DND-41 (cell line): ENCODE measurements at regions not wholly inside any gene's neighbourhood (a gene's known extent, or its start where the extent isn't known, plus 50 kb on each side); places are given as distances from the start of the nearest gene placed in this dataset.

Experiments
- ATAC-seq: fragments of 200-7000 bp; cut with Tn5 transposase; 3 replicates; pipeline ENCODE4 v1.9.1; 2021; ENCODE audit warnings: low read depth; ENCODE audit not compliant: insufficient read depth
- DNase-seq: peaks from one replicate; pipeline ENCODE4 v3.0.0-alpha.2; 2020
- H2AFZ ChIP-seq: 2 replicates; pipeline ENCODE4 v1.6.0; 2012; ENCODE audit warnings: low read depth, low read length
- H3K27ac ChIP-seq: 2 replicates; pipeline ENCODE4 v1.5.1; 2012; ENCODE audit warnings: low read length, inconsistent platforms
- H3K27me3 ChIP-seq: fragments of 200-600 bp; sonication (generic); 2 replicates; pipeline ENCODE4 v1.6.0; 2012; ENCODE audit warnings: low read length, mild to moderate bottlenecking, inconsistent platforms; ENCODE audit not compliant: insufficient read depth, poor library complexity
- H3K36me3 ChIP-seq: 2 replicates; pipeline ENCODE4 v1.5.1; 2012; ENCODE audit warnings: low read length, inconsistent platforms; ENCODE audit not compliant: insufficient read depth
- H3K4me1 ChIP-seq: 2 replicates; pipeline ENCODE4 v1.5.1; 2012; ENCODE audit warnings: mild to moderate bottlenecking, low read length; ENCODE audit not compliant: insufficient read depth
- H3K4me2 ChIP-seq: 2 replicates; pipeline ENCODE4 v1.6.0; 2012; ENCODE audit warnings: mild to moderate bottlenecking, moderate library complexity, low read length, inconsistent platforms; ENCODE audit not compliant: insufficient read depth
- H3K4me3 ChIP-seq, 2 experiments: fragments of 200-600 bp in 1 of 2; shearing (Covaris generic) in 1 of 2; 2 replicates each; pipeline ENCODE4 v1.5.1; 2012 to 2016; ENCODE audit warnings: inconsistent platforms in 2 of 2, low read length in 2 of 2, mild to moderate bottlenecking in 2 of 2, low read depth in 1 of 2, moderate library complexity in 1 of 2
- H3K79me2 ChIP-seq: 2 replicates; pipeline ENCODE4 v1.6.0; 2012; ENCODE audit warnings: low read length, inconsistent platforms; ENCODE audit not compliant: insufficient read depth
- H3K9ac ChIP-seq: 2 replicates; pipeline ENCODE4 v1.6.0; 2012; ENCODE audit warnings: low read depth, mild to moderate bottlenecking, inconsistent platforms, low read length, moderate library complexity
- H3K9me3 ChIP-seq: 2 replicates; pipeline ENCODE4 v1.5.1; 2012; ENCODE audit warnings: low read length, moderate library complexity, mild to moderate bottlenecking, inconsistent platforms; ENCODE audit not compliant: insufficient read depth, severe bottlenecking
- H4K20me1 ChIP-seq: 2 replicates; pipeline ENCODE4 v1.6.0; 2012; ENCODE audit warnings: low read length; ENCODE audit not compliant: insufficient read depth
- CTCF ChIP-seq: IDR thresholded peaks from 2 replicates; pipeline ENCODE4 v1.5.1; 2012; ENCODE audit warnings: borderline replicate concordance, low read length, moderate library complexity, mild to moderate bottlenecking; ENCODE audit not compliant: poor library complexity, severe bottlenecking; ENCODE audit errors: extremely low read depth
- EZH2 ChIP-seq: IDR thresholded peaks from 3 replicates; pipeline ENCODE4 v1.6.1; 2012; ENCODE audit warnings: borderline replicate concordance, low read depth, mild to moderate bottlenecking, moderate library complexity, low read length, inconsistent platforms; ENCODE audit not compliant: severe bottlenecking

- TF ChIP-seq EZH2 (no peak), CTCF (no peak)
- H3K27ac ChIP-seq = no peak overlapping the region
- no peak overlapping the region for H3K9ac ChIP-seq
- no peak overlapping the region for H2AFZ ChIP-seq
- H3K4me3 ChIP-seq = no peak overlapping the region
- no peak overlapping the region for H3K4me2 ChIP-seq
- no peaks in the 10 kb centered on the region for H3K36me3 ChIP-seq
- no peaks in the 10 kb centered on the region for H3K79me2 ChIP-seq
- no peaks in the 10 kb centered on the region for H4K20me1 ChIP-seq
- DNase-seq (peak; percentile 37), ATAC-seq (peak; percentile 80)
- H3K9me3 ChIP-seq = peaks cover 8% of the 10 kb centered on the region
- H3K27me3 ChIP-seq = no peaks in the 10 kb centered on the region
- H3K4me1 ChIP-seq = peaks cover 43% of the 10 kb centered on the region
Measured at GRCh38 chr1:56099766-56100265, 479.5 kb downstream of the PLPP3 start.

GRCh38 chr1:56098946-56099345, 480.4 kb downstream of the PLPP3 start:
- TF ChIP-seq CTCF = no peak
- TF ChIP-seq EZH2 = no peak
- Histone ChIP-seq H2AFZ (no peak overlapping the region), H3K9me3 (peaks cover under 1% of the 10 kb centered on the region), H3K4me3 (no peak overlapping the region), H3K9ac (no peak overlapping the region), H3K4me1 (peaks cover 43% of the 10 kb centered on the region), H3K27ac (no peak overlapping the region; the same call in 1 of the 2 replicates), H3K79me2 (no peaks in the 10 kb centered on the region), H3K4me2 (no peak overlapping the region), H3K27me3 (no peaks in the 10 kb centered on the region), H4K20me1 (no peaks in the 10 kb centered on the region), H3K36me3 (no peaks in the 10 kb centered on the region)
- no peak for ATAC-seq
- DNase-seq = no peak

- no peak overlapping the region for H2AFZ ChIP-seq
- no peaks in the 10 kb centered on the region for H3K36me3 ChIP-seq
- no peak for TF ChIP-seq EZH2
- no peak for TF ChIP-seq CTCF
- H3K9ac ChIP-seq = no peak overlapping the region
- no peak for DNase-seq
- no peak overlapping the region for H3K4me3 ChIP-seq
- H3K27me3 ChIP-seq = no peaks in the 10 kb centered on the region
- peaks cover 53% of the 10 kb centered on the region for H3K4me1 ChIP-seq
- no peak overlapping the region for H3K4me2 ChIP-seq
- no peaks in the 10 kb centered on the region for H4K20me1 ChIP-seq
- no peak for ATAC-seq
- H3K9me3 ChIP-seq = no peaks in the 10 kb centered on the region
- no peaks in the 10 kb centered on the region for H3K79me2 ChIP-seq
- H3K27ac ChIP-seq = no peak overlapping the region
Measured at GRCh38 chr1:56097713-56098112, 481.6 kb downstream of the PLPP3 start.
